Endothelial cell of umbilical vein (primary cell): ENCODE measurements at regions not wholly inside any gene's neighbourhood (a gene's known extent, or its start where the extent isn't known, plus 50 kb on each side); places are given as distances from the start of the nearest gene placed in this dataset.

Experiments used
- POLR2A ChIP-seq: IDR thresholded peaks from 2 replicates; pipeline ENCODE4 v1.6.1; 2012; ENCODE audit warnings: low read depth, mild to moderate bottlenecking, control low read depth, low read length
- TF ChIP-seq, protein P1 (sequence below), 2 donors: IDR thresholded peaks; 1 replicate in 1 of 2; 2 replicates in 1 of 2; pipeline ENCODE4 v1.5.1; 2011; ENCODE audit warnings: low read length in 2 of 2, mild to moderate bottlenecking in 2 of 2, moderate library complexity in 2 of 2, control low read depth in 1 of 2, inconsistent platforms in 1 of 2, low read depth in 1 of 2; ENCODE audit not compliant: insufficient read depth in 1 of 2; ENCODE audit errors: extremely low read depth in 1 of 2

- no peak for TF ChIP-seq POLR2A
- TF ChIP-seq, protein P1, sequence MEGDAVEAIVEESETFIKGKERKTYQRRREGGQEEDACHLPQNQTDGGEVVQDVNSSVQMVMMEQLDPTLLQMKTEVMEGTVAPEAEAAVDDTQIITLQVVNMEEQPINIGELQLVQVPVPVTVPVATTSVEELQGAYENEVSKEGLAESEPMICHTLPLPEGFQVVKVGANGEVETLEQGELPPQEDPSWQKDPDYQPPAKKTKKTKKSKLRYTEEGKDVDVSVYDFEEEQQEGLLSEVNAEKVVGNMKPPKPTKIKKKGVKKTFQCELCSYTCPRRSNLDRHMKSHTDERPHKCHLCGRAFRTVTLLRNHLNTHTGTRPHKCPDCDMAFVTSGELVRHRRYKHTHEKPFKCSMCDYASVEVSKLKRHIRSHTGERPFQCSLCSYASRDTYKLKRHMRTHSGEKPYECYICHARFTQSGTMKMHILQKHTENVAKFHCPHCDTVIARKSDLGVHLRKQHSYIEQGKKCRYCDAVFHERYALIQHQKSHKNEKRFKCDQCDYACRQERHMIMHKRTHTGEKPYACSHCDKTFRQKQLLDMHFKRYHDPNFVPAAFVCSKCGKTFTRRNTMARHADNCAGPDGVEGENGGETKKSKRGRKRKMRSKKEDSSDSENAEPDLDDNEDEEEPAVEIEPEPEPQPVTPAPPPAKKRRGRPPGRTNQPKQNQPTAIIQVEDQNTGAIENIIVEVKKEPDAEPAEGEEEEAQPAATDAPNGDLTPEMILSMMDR (IDR thresholded peaks at IDR 0.05; ENCODE audit: extremely low read depth in 1 of 2, insufficient read depth in 1 of 2, low read depth in 1 of 2, low read length in 2 of 2): no peak
These were observed 161.1 kb downstream of the LACC1 start for GRCh38 chr13:44040818-44041100.
